DOHH2 (cell line): ENCODE measurements at regions not wholly inside any gene's neighbourhood (a gene's known extent, or its start where the extent isn't known, plus 50 kb on each side); places are given as distances from the start of the nearest gene placed in this dataset.

ENCODE experiments used
- H3F3A ChIP-seq: fragments of 200-600 bp; sonication (generic), shearing (Covaris generic); 2 replicates; pipeline ENCODE4 v1.6.0; 2016; ENCODE audit warnings: antibody characterized with exemption, mild to moderate bottlenecking; ENCODE audit not compliant: control insufficient read depth, insufficient read depth
- H3K27ac ChIP-seq: fragments of 200-600 bp; sonication (generic); 2 replicates; pipeline ENCODE4 v1.5.1; 2014; ENCODE audit warnings: low read depth, mild to moderate bottlenecking, low read length, moderate library complexity
- H3K27me3 ChIP-seq: fragments of 200-600 bp; sonication (generic); 2 replicates; pipeline ENCODE4 v1.6.1; 2014; ENCODE audit warnings: mild to moderate bottlenecking, low read length, mixed read lengths; ENCODE audit not compliant: control insufficient read depth
- H3K36me3 ChIP-seq: fragments of 200-600 bp; sonication (generic); 2 replicates; pipeline ENCODE4 v1.6.1; 2014; ENCODE audit warnings: mild to moderate bottlenecking, low read length, moderate library complexity, mixed read lengths; ENCODE audit not compliant: control insufficient read depth
- H3K4me1 ChIP-seq: fragments of 200-600 bp; sonication (generic); 2 replicates; pipeline ENCODE4 v1.6.1; 2014; ENCODE audit warnings: mild to moderate bottlenecking, low read length, mixed read lengths; ENCODE audit not compliant: control insufficient read depth
- H3K4me2 ChIP-seq: fragments of 200-600 bp; sonication (generic); 2 replicates; pipeline ENCODE4 v1.6.0; 2014; ENCODE audit warnings: mild to moderate bottlenecking, low read length, moderate library complexity
- H3K4me3 ChIP-seq: fragments of 200-600 bp; sonication (generic); 2 replicates; pipeline ENCODE4 v1.5.1; 2014; ENCODE audit warnings: mild to moderate bottlenecking, low read length, mixed read lengths
- H3K79me2 ChIP-seq: fragments of 200-600 bp; sonication (generic); 2 replicates; pipeline ENCODE4 v1.6.1; 2014; ENCODE audit warnings: mild to moderate bottlenecking, low read length, mixed read lengths; ENCODE audit not compliant: control insufficient read depth
- H3K9me2 ChIP-seq: fragments of 200-600 bp; sonication (generic); replicated peaks from 2 replicates; pipeline ENCODE4 v1.6.1; 2014; ENCODE audit warnings: mild to moderate bottlenecking, low read length, mixed read lengths; ENCODE audit not compliant: control insufficient read depth
- H3K9me3 ChIP-seq: fragments of 200-600 bp; sonication (generic); 2 replicates; pipeline ENCODE4 v1.6.1; 2014; ENCODE audit warnings: antibody characterized with exemption, low read length, mixed read lengths; ENCODE audit not compliant: control insufficient read depth, insufficient read depth
- H4K20me1 ChIP-seq: fragments of 200-600 bp; sonication (generic); 2 replicates; pipeline ENCODE4 v1.6.0; 2014; ENCODE audit warnings: low read depth, mild to moderate bottlenecking, antibody characterized with exemption, low read length, moderate library complexity; ENCODE audit not compliant: control insufficient read depth, insufficient read depth
- CTCF ChIP-seq: fragments of 200-600 bp; sonication (generic); IDR thresholded peaks from one replicate; pipeline ENCODE4 v1.5.1; 2014; ENCODE audit warnings: antibody characterized with exemption, mild to moderate bottlenecking, low read depth, low read length; ENCODE audit not compliant: poor library complexity, severe bottlenecking
- EZH2phosphoT487 ChIP-seq: fragments of 200-600 bp; sonication (generic); IDR thresholded peaks from 2 replicates; pipeline ENCODE4 v1.6.1; 2017; ENCODE audit warnings: borderline replicate concordance, mild to moderate bottlenecking, antibody characterized with exemption, low read length, moderate library complexity, mixed read lengths

- Histone ChIP-seq H3K36me3 (no peaks in the 10 kb centered on the region), H3K9me3 (no peaks in the 10 kb centered on the region), H3K27ac (no peak overlapping the region), H3K79me2 (no peaks in the 10 kb centered on the region), H3K27me3 (no peaks in the 10 kb centered on the region), H3F3A (no peaks in the 10 kb centered on the region), H3K4me3 (no peak overlapping the region), H3K4me2 (no peak overlapping the region), H4K20me1 (no peaks in the 10 kb centered on the region), H3K9me2 (no peaks in the 10 kb centered on the region), H3K4me1 (no peaks in the 10 kb centered on the region)
- TF ChIP-seq CTCF (no peak), EZH2phosphoT487 (no peak)
Observed at GRCh38 chr6:62683063-62683462, 397.0 kb upstream of the KHDRBS2 start.

GRCh38 chr6:62681108-62681507 is 395.1 kb upstream of the KHDRBS2 start:
- Histone ChIP-seq H3K27ac (no peak overlapping the region), H3K9me2 (no peaks in the 10 kb centered on the region), H4K20me1 (no peaks in the 10 kb centered on the region), H3K27me3 (no peaks in the 10 kb centered on the region), H3K9me3 (no peaks in the 10 kb centered on the region), H3K4me1 (no peaks in the 10 kb centered on the region), H3K4me2 (no peak overlapping the region), H3K4me3 (no peak overlapping the region), H3K36me3 (no peaks in the 10 kb centered on the region), H3K79me2 (no peaks in the 10 kb centered on the region), H3F3A (no peaks in the 10 kb centered on the region)
- no peak for TF ChIP-seq EZH2phosphoT487

GRCh38 chr6:62672989-62673388 is 387.0 kb upstream of the KHDRBS2 start:
- TF ChIP-seq CTCF, result no peak
- TF ChIP-seq EZH2phosphoT487, result no peak

GRCh38 chr6:62670490-62671223 is 384.6 kb upstream of the KHDRBS2 start:
- Histone ChIP-seq H3F3A (no peaks in the 10 kb centered on the region), H3K4me2 (no peak overlapping the region), H3K4me1 (no peaks in the 10 kb centered on the region), H3K9me2 (no peaks in the 10 kb centered on the region), H4K20me1 (no peaks in the 10 kb centered on the region), H3K4me3 (no peak overlapping the region), H3K9me3 (no peaks in the 10 kb centered on the region), H3K27ac (no peak overlapping the region), H3K79me2 (no peaks in the 10 kb centered on the region), H3K36me3 (no peaks in the 10 kb centered on the region), H3K27me3 (no peaks in the 10 kb centered on the region)
- no peak for TF ChIP-seq CTCF
- no peak for TF ChIP-seq EZH2phosphoT487

More at GRCh38 chr6:62672989-62673388, 387.0 kb upstream of the KHDRBS2 start:
- Histone ChIP-seq H3F3A (no peaks in the 10 kb centered on the region), H3K9me3 (no peaks in the 10 kb centered on the region), H4K20me1 (no peaks in the 10 kb centered on the region), H3K27me3 (no peaks in the 10 kb centered on the region), H3K4me2 (no peak overlapping the region), H3K27ac (no peak overlapping the region), H3K36me3 (no peaks in the 10 kb centered on the region), H3K4me1 (no peaks in the 10 kb centered on the region), H3K4me3 (no peak overlapping the region), H3K79me2 (no peaks in the 10 kb centered on the region), H3K9me2 (no peaks in the 10 kb centered on the region)
